ENCODE measurements at regions not wholly inside any gene's neighbourhood (a gene's known extent, or its start where the extent isn't known, plus 50 kb on each side); places are given as distances from the start of the nearest gene placed in this dataset.

GRCh38 chr20:19098117-19098516 lies 114.3 kb upstream of the SLC24A3 start:
- no peak for TF ChIP-seq POLR2AphosphoS5 (IDR thresholded peaks at IDR 0.05; ENCODE audit: borderline replicate concordance, low read depth, low read length)
- TF ChIP-seq EZH2 (IDR thresholded peaks at IDR 0.05): no peak
- no peak for TF ChIP-seq FOXP2 (optimal IDR thresholded peaks at IDR 0.05; ENCODE audit: control extremely low read depth, extremely low read length, insufficient read depth)
